ENCODE measurements at regions not wholly inside any gene's neighbourhood (a gene's known extent, or its start where the extent isn't known, plus 50 kb on each side); places are given as distances from the start of the nearest gene placed in this dataset.

DNA sequence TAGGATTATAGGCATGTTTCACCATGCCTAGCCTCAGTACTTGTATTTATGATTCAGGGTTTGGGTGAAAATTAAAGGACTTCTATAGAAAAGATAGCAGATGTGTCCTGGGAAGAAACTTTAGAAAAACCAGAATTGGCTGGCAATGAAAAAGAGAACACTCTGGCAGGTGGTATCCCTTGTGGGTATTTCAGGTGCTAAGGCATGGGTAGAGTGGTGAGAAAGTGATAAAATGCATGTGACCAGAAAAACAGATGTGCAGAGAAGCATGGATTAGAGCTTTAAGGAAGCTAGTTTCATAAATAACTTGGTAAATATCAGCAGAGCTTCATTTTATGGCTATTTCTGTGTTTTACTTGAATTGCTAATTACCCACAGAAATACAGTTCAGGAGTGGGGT is 622.2 kb downstream of the DOK5 start:
- Histone ChIP-seq H3K9ac (ENCODE audit: low read depth, low read length, poor library complexity, severe bottlenecking) (no peak overlapping the region), H3K4me1 (ENCODE audit: insufficient read depth, low read length, poor library complexity, severe bottlenecking) (no peaks in the 10 kb centered on the region), H3K9me2 (replicated peaks; ENCODE audit: low read depth, low read length) (no peaks in the 10 kb centered on the region), H3K36me3 (ENCODE audit: insufficient read depth, low read length) (no peaks in the 10 kb centered on the region), H3K79me2 (ENCODE audit: insufficient read depth, low read length) (no peaks in the 10 kb centered on the region), H3K27me3 (ENCODE audit: insufficient read depth, low read length, poor library complexity, severe bottlenecking) (no peaks in the 10 kb centered on the region), H3K9me3 (ENCODE audit: insufficient read depth, low read depth, low read length) (no peaks in the 10 kb centered on the region), H3K4me2 (ENCODE audit: low read depth, low read length, poor library complexity, severe bottlenecking) (no peak overlapping the region), H2AFZ (ENCODE audit: low read length) (no peak overlapping the region), H4K20me1 (ENCODE audit: insufficient read depth, low read length, poor library complexity, severe bottlenecking) (no peaks in the 10 kb centered on the region), H3K4me3 (ENCODE audit: low read length, poor library complexity, severe bottlenecking) (no peak overlapping the region), H3F3A (ENCODE audit: low read depth) (no peaks in the 10 kb centered on the region)
- no peak for TF ChIP-seq EZH2phosphoT487 (IDR thresholded peaks at IDR 0.05; ENCODE audit: borderline replicate concordance)
- TF ChIP-seq, protein P1, sequence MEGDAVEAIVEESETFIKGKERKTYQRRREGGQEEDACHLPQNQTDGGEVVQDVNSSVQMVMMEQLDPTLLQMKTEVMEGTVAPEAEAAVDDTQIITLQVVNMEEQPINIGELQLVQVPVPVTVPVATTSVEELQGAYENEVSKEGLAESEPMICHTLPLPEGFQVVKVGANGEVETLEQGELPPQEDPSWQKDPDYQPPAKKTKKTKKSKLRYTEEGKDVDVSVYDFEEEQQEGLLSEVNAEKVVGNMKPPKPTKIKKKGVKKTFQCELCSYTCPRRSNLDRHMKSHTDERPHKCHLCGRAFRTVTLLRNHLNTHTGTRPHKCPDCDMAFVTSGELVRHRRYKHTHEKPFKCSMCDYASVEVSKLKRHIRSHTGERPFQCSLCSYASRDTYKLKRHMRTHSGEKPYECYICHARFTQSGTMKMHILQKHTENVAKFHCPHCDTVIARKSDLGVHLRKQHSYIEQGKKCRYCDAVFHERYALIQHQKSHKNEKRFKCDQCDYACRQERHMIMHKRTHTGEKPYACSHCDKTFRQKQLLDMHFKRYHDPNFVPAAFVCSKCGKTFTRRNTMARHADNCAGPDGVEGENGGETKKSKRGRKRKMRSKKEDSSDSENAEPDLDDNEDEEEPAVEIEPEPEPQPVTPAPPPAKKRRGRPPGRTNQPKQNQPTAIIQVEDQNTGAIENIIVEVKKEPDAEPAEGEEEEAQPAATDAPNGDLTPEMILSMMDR (conservative IDR thresholded peaks at IDR 0.05; ENCODE audit: low read length), result no peak

DNA sequence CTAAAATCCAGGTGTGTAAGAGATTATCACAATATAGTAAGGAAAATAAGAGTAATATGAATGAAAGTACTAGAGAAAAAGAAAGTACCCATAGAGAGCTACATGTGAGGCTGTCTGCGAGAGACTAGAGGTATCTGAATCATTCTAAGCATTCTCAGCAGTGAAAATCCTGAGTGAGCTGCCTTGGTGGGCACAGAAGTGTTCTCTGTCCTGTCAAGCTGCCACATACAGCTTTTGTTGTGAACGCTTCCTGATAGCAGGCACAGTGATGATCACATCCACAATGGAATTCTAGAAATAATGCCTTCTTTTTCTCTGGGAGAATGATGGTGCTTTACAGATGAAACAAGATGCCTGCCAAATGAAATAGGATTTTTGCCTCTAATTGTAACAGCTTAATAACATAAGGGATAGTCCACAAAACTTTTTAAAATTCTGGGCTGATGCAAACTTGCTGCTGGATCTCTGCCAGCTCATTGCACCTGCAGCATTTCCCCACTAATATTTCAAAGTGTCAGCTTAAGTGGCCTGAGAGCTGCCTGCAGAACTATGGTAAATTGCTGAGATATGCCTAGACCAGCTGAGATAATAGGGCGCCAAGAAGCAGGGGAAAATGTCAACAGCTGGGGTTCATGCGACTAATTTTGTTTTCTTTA is 620.5 kb downstream of the DOK5 start:
- no peaks in the 10 kb centered on the region for H3K9me2 ChIP-seq (replicated peaks; ENCODE audit: low read depth, low read length)
- no peak overlapping the region for H2AFZ ChIP-seq (ENCODE audit: low read length)
- H3K4me2 ChIP-seq (ENCODE audit: low read depth, low read length, poor library complexity, severe bottlenecking), result no peak overlapping the region
- no peaks in the 10 kb centered on the region for H3F3A ChIP-seq (ENCODE audit: low read depth)
- no peaks in the 10 kb centered on the region for H3K9me3 ChIP-seq (ENCODE audit: insufficient read depth, low read depth, low read length)
- H3K79me2 ChIP-seq (ENCODE audit: insufficient read depth, low read length), result no peaks in the 10 kb centered on the region
- no peak overlapping the region for H3K4me3 ChIP-seq (ENCODE audit: low read length, poor library complexity, severe bottlenecking)
- TF ChIP-seq, protein P1 (conservative IDR thresholded peaks at IDR 0.05; ENCODE audit: low read length), result no peak
- TF ChIP-seq EZH2phosphoT487 (IDR thresholded peaks at IDR 0.05; ENCODE audit: borderline replicate concordance), result no peak
- no peak overlapping the region for H3K9ac ChIP-seq (ENCODE audit: low read depth, low read length, poor library complexity, severe bottlenecking)
- H4K20me1 ChIP-seq (ENCODE audit: insufficient read depth, low read length, poor library complexity, severe bottlenecking), result no peaks in the 10 kb centered on the region
- no peaks in the 10 kb centered on the region for H3K36me3 ChIP-seq (ENCODE audit: insufficient read depth, low read length)
- no peaks in the 10 kb centered on the region for H3K27me3 ChIP-seq (ENCODE audit: insufficient read depth, low read length, poor library complexity, severe bottlenecking)
- H3K4me1 ChIP-seq (ENCODE audit: insufficient read depth, low read length, poor library complexity, severe bottlenecking), result no peaks in the 10 kb centered on the region

DNA sequence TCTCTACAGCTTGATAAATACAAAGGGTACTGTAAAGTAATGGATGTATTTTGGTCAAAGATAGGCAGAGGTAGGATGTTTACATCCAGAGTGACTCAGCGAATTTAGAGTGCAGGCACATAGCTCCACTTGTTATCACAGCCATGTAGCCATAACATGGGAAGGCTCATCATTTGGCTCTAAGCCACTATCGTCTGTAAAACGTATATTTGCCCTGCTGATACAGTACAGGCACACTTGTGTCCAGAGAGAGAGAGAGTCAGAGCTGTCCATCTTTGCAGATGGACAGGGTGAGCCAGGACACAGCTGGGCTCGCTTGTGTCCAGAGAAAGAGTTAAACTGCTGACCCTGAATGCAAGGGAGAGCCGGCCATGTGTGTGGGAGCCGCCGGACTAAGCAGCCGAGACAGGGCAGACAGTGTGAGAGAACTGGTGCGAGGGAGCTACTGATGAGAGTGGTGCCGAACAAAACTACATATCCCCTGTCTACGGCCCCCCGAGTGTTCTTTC is 619.0 kb downstream of the DOK5 start:
- H3K9me3 ChIP-seq (ENCODE audit: insufficient read depth, low read depth, low read length), result no peaks in the 10 kb centered on the region
- H3F3A ChIP-seq (ENCODE audit: low read depth), result no peaks in the 10 kb centered on the region
- no peaks in the 10 kb centered on the region for H3K4me1 ChIP-seq (ENCODE audit: insufficient read depth, low read length, poor library complexity, severe bottlenecking)
- no peaks in the 10 kb centered on the region for H4K20me1 ChIP-seq (ENCODE audit: insufficient read depth, low read length, poor library complexity, severe bottlenecking)
- TF ChIP-seq, protein P1 (conservative IDR thresholded peaks at IDR 0.05; ENCODE audit: low read length), result no peak
- no peak for TF ChIP-seq EZH2phosphoT487 (IDR thresholded peaks at IDR 0.05; ENCODE audit: borderline replicate concordance)
- no peaks in the 10 kb centered on the region for H3K79me2 ChIP-seq (ENCODE audit: insufficient read depth, low read length)
- no peaks in the 10 kb centered on the region for H3K27me3 ChIP-seq (ENCODE audit: insufficient read depth, low read length, poor library complexity, severe bottlenecking)
- no peak overlapping the region for H3K9ac ChIP-seq (ENCODE audit: low read depth, low read length, poor library complexity, severe bottlenecking)
- no peaks in the 10 kb centered on the region for H3K36me3 ChIP-seq (ENCODE audit: insufficient read depth, low read length)
- no peaks in the 10 kb centered on the region for H3K9me2 ChIP-seq (replicated peaks; ENCODE audit: low read depth, low read length)
- H2AFZ ChIP-seq (ENCODE audit: low read length), result no peak overlapping the region
- H3K4me3 ChIP-seq (ENCODE audit: low read length, poor library complexity, severe bottlenecking), result no peak overlapping the region
- no peak overlapping the region for H3K4me2 ChIP-seq (ENCODE audit: low read depth, low read length, poor library complexity, severe bottlenecking)
